SJSA1 (cell line): ENCODE measurements at regions not wholly inside any gene's neighbourhood (a gene's known extent, or its start where the extent isn't known, plus 50 kb on each side); places are given as distances from the start of the nearest gene placed in this dataset.

Experiments used
- DNase-seq, 2 experiments: peaks; one replicate each; pipeline ENCODE4 v3.0.0-alpha.2; 2015 to 2020; ENCODE audit warnings: low spot score in 2 of 2, low read depth in 1 of 2
- H3K27ac ChIP-seq: fragments of 250-450 bp; sonication (Bioruptor Pico); 2 replicates; pipeline ENCODE4 v1.5.1; 2020; ENCODE audit warnings: mild to moderate bottlenecking, moderate library complexity
- H3K27me3 ChIP-seq: fragments of 250-450 bp; sonication (Bioruptor Pico); replicated peaks from 2 replicates; pipeline ENCODE4 v1.5.1; 2020; ENCODE audit warnings: mild to moderate bottlenecking, moderate library complexity
- H3K36me3 ChIP-seq: fragments of 250-450 bp; sonication (Bioruptor Pico); 2 replicates; pipeline ENCODE4 v1.5.1; 2020; ENCODE audit warnings: mild to moderate bottlenecking
- H3K4me1 ChIP-seq: fragments of 250-450 bp; sonication (Bioruptor Pico); replicated peaks from 2 replicates; pipeline ENCODE4 v1.6.1; 2021; ENCODE audit warnings: mild to moderate bottlenecking
- H3K4me3 ChIP-seq: fragments of 250-450 bp; sonication (Bioruptor Pico); 2 replicates; pipeline ENCODE4 v1.5.1; 2020; ENCODE audit warnings: mild to moderate bottlenecking
- H3K9me3 ChIP-seq: fragments of 250-450 bp; sonication (Bioruptor Pico); replicated peaks from 2 replicates; pipeline ENCODE4 v1.5.1; 2020; ENCODE audit warnings: mild to moderate bottlenecking

GRCh38 chr20:62585461-62585970 is 56.8 kb upstream of the SLCO4A1 start:
- Histone ChIP-seq H3K4me1 (peaks cover 4% of the 10 kb centered on the region; the same call in 1 of the 2 replicates), H3K36me3 (no peaks in the 10 kb centered on the region), H3K27me3 (peaks cover 69% of the 10 kb centered on the region), H3K4me3 (no peak overlapping the region), H3K9me3 (no peaks in the 10 kb centered on the region), H3K27ac (no peak overlapping the region)
- no peak for DNase-seq

GRCh38 chr20:62586799-62587198 is 55.5 kb upstream of the SLCO4A1 start:
- Histone ChIP-seq H3K9me3 (no peaks in the 10 kb centered on the region), H3K27ac (no peak overlapping the region), H3K4me3 (no peak overlapping the region), H3K36me3 (no peaks in the 10 kb centered on the region), H3K4me1 (peaks cover 4% of the 10 kb centered on the region; the same call in 1 of the 2 replicates), H3K27me3 (peaks cover 60% of the 10 kb centered on the region)
- DNase-seq, result no peak

GRCh38 chr20:62587757-62588402 is 54.4 kb upstream of the SLCO4A1 start:
- peaks cover 52% of the 10 kb centered on the region for H3K27me3 ChIP-seq
- DNase-seq, result no peak
- H3K36me3 ChIP-seq, result no peaks in the 10 kb centered on the region
- H3K4me3 ChIP-seq, result no peak overlapping the region
- peaks cover 4% of the 10 kb centered on the region; the same call in 1 of the 2 replicates for H3K4me1 ChIP-seq
- no peaks in the 10 kb centered on the region for H3K9me3 ChIP-seq
- H3K27ac ChIP-seq, result no peak overlapping the region

DNA sequence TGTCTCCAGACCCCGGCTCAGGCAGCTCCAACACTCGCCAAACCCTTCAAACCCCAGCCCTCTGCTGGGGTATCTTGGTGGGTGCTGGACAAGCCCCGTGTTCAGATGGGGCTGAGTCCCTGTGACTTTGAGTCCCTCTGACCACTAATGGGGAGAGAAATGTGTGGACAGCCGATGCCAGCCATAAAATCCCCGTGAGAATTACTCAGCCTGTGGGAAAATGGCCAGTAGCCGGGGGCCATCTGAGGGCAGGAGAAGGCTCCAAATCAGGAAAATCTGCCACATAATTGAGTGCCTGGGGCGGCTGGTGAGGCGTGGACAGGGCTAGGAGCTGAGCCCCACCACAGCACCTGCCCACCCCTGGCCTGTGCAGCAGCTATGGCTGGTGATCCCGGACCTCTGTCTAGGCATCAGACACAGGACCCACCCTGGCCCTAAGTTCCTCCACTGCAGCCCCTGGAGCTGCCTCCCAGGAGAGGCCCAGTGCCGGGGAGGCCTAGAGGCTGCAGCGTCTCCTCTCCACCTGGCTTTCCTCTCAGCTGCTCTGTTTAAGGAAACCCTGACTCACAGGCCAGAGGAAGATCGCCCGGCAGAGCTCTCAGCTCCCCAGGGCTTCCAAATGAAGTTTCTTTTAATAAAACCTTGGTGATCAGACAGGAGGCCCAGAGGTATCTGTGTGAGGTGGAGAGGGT is 53.7 kb upstream of the SLCO4A1 start:
- no peak overlapping the region for H3K4me3 ChIP-seq
- no peak overlapping the region for H3K27ac ChIP-seq
- no peaks in the 10 kb centered on the region for H3K9me3 ChIP-seq
- no peaks in the 10 kb centered on the region for H3K36me3 ChIP-seq
- peaks cover 4% of the 10 kb centered on the region; the same call in 1 of the 2 replicates for H3K4me1 ChIP-seq
- no peak for DNase-seq
- peaks cover 45% of the 10 kb centered on the region for H3K27me3 ChIP-seq

- Histone ChIP-seq H3K4me3 (no peak overlapping the region), H3K36me3 (no peaks in the 10 kb centered on the region), H3K9me3 (no peaks in the 10 kb centered on the region), H3K27ac (no peak overlapping the region), H3K4me1 (peaks cover 4% of the 10 kb centered on the region; the same call in 1 of the 2 replicates), H3K27me3 (peaks cover 40% of the 10 kb centered on the region)
- DNase-seq, result no peak
Measured at GRCh38 chr20:62589150-62589498, 53.2 kb upstream of the SLCO4A1 start.

DNA sequence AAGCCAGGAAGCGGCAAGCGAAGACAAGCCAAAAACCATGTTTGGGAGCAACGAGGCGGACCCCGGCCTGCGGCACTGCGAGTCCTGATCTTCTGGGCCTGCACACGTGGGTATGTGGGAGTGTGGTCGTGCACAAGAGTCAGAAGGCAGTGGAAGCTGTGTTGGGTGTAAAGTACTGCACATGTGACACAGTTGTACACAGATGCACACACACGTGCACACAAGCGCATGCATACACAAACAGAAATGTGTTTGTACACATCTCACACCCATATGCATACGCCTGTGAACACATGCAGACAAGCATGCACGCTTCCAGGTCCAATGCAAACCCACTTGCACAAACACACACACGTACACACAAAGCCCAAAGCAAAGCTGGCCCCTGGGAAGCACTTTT is 52.6 kb upstream of the SLCO4A1 start:
- Histone ChIP-seq H3K27me3 (peaks cover 36% of the 10 kb centered on the region), H3K9me3 (no peaks in the 10 kb centered on the region), H3K36me3 (no peaks in the 10 kb centered on the region), H3K27ac (no peak overlapping the region), H3K4me1 (peaks cover 4% of the 10 kb centered on the region; the same call in 1 of the 2 replicates), H3K4me3 (no peak overlapping the region)
- no peak for DNase-seq

- no peaks in the 10 kb centered on the region for H3K9me3 ChIP-seq
- H3K27me3 ChIP-seq, result peaks cover 36% of the 10 kb centered on the region
- H3K36me3 ChIP-seq, result no peaks in the 10 kb centered on the region
- no peak overlapping the region for H3K27ac ChIP-seq
- peaks cover 7% of the 10 kb centered on the region for H3K4me1 ChIP-seq
- no peak overlapping the region for H3K4me3 ChIP-seq
- DNase-seq, result no peak
Measured at GRCh38 chr20:62590309-62591121, 51.8 kb upstream of the SLCO4A1 start.

DNA sequence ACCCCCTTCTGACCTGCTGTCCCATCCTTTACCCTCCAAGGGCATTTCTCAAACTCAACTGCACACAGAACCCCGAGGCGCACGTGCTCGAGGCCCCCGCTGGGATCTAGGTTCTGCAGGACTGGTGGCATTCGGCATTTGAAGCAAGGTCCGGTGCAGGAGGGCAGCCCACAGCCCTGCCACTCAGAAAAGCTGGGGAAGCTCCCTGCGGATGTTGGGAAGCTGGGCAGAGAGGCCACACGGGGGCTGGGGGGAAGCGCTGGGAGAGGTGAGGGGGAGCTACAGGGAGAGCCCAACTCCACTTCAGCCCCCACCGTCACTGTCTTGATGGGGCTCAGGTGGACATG is 51.2 kb upstream of the SLCO4A1 start:
- peaks cover 9% of the 10 kb centered on the region for H3K4me1 ChIP-seq
- H3K27me3 ChIP-seq, result peaks cover 31% of the 10 kb centered on the region
- no peak overlapping the region for H3K4me3 ChIP-seq
- H3K9me3 ChIP-seq, result no peaks in the 10 kb centered on the region
- H3K27ac ChIP-seq, result no peak overlapping the region
- no peaks in the 10 kb centered on the region for H3K36me3 ChIP-seq
- DNase-seq, result no peak

DNA sequence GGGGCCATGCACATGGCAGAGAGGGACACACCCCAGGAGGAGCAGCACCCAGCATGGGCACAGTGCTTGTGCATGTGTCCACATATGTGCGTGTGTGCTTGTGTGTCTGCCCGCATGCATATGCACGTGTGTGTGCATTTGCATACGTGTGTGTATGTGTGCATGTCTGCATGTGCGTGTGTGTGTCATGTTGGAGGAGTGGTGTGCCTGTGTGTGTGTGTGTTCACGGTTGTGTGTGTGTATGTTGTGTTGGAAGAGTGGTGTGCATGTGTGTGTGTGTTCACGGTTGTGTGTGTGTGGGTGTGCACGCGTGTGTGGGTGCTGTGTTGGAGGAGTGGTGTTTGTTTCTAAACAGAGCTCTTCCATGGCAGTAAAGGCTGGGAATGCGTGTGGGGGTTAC is 50.7 kb upstream of the SLCO4A1 start:
- no peak for DNase-seq
- Histone ChIP-seq H3K36me3 (no peaks in the 10 kb centered on the region), H3K27ac (no peak overlapping the region), H3K9me3 (no peaks in the 10 kb centered on the region), H3K4me1 (peaks cover 9% of the 10 kb centered on the region), H3K4me3 (no peak overlapping the region), H3K27me3 (peaks cover 30% of the 10 kb centered on the region)
